Trophoblast cell (in vitro differentiated cells and primary cell): ENCODE measurements at regions not wholly inside any gene's neighbourhood (a gene's known extent, or its start where the extent isn't known, plus 50 kb on each side); places are given as distances from the start of the nearest gene placed in this dataset.

Experiments used
- DNase-seq, 2 donors: peaks; one replicate each; pipeline ENCODE4 v3.0.0-alpha.2; 2016
- H2AFZ ChIP-seq: 2 replicates; pipeline ENCODE4 v1.6.1; 2013; ENCODE audit warnings: low read length, moderate library complexity, mild to moderate bottlenecking; ENCODE audit not compliant: insufficient read depth, poor library complexity
- H2AK5ac ChIP-seq: 2 replicates; pipeline ENCODE4 v1.6.1; 2013; ENCODE audit warnings: mild to moderate bottlenecking, low read length
- H2BK120ac ChIP-seq: 2 replicates; pipeline ENCODE4 v1.6.1; 2013; ENCODE audit warnings: low read length, mild to moderate bottlenecking, moderate library complexity; ENCODE audit not compliant: insufficient read depth, poor library complexity
- H2BK12ac ChIP-seq: 2 replicates; pipeline ENCODE4 v1.6.1; 2013; ENCODE audit warnings: mild to moderate bottlenecking, low read length, moderate library complexity
- H2BK5ac ChIP-seq: 2 replicates; pipeline ENCODE4 v1.6.1; 2013; ENCODE audit warnings: low read length, low read depth, moderate library complexity, mild to moderate bottlenecking; ENCODE audit not compliant: poor library complexity
- H3K14ac ChIP-seq: 2 replicates; pipeline ENCODE4 v1.6.1; 2013; ENCODE audit warnings: mild to moderate bottlenecking, low read length
- H3K18ac ChIP-seq: 2 replicates; pipeline ENCODE4 v1.6.1; 2013; ENCODE audit warnings: mild to moderate bottlenecking, low read length
- H3K23ac ChIP-seq: 2 replicates; pipeline ENCODE4 v1.6.1; 2013; ENCODE audit warnings: low read length
- H3K27ac ChIP-seq: 2 replicates; pipeline ENCODE4 v1.5.1; 2013; ENCODE audit warnings: low read depth, mild to moderate bottlenecking, inconsistent platforms, low read length, moderate library complexity
- H3K27me3 ChIP-seq: 2 replicates; pipeline ENCODE4 v1.6.1; 2013; ENCODE audit warnings: inconsistent platforms, mild to moderate bottlenecking, low read length, moderate library complexity; ENCODE audit not compliant: insufficient read depth
- H3K36me3 ChIP-seq, 2 experiments: 1 replicate in 1 of 2; 2 replicates in 1 of 2; pipeline ENCODE4 v1.6.1; 2013; ENCODE audit warnings: low read length in 2 of 2, mild to moderate bottlenecking in 2 of 2, moderate library complexity in 1 of 2; ENCODE audit not compliant: insufficient read depth in 2 of 2, control insufficient read depth in 1 of 2
- H3K4ac ChIP-seq: 2 replicates; pipeline ENCODE4 v1.6.1; 2013; ENCODE audit warnings: low read depth, mild to moderate bottlenecking, low read length, moderate library complexity
- H3K4me1 ChIP-seq, 2 experiments: 1 replicate in 1 of 2; 2 replicates in 1 of 2; pipeline ENCODE4 v1.6.1; 2013; ENCODE audit warnings: low read length in 2 of 2, mild to moderate bottlenecking in 2 of 2, moderate library complexity in 1 of 2; ENCODE audit not compliant: insufficient read depth in 2 of 2, control insufficient read depth in 1 of 2
- H3K4me2 ChIP-seq: 2 replicates; pipeline ENCODE4 v1.6.1; 2013; ENCODE audit warnings: inconsistent platforms, mild to moderate bottlenecking, low read length, moderate library complexity
- H3K4me3 ChIP-seq: 2 replicates; pipeline ENCODE4 v1.5.1; 2013; ENCODE audit warnings: mild to moderate bottlenecking, low read depth, low read length, inconsistent platforms
- H3K79me1 ChIP-seq: one replicate; pipeline ENCODE4 v1.6.1; 2013; ENCODE audit warnings: low read length
- H3K79me2 ChIP-seq: 2 replicates; pipeline ENCODE4 v1.6.1; 2013; ENCODE audit warnings: low read length, mild to moderate bottlenecking; ENCODE audit not compliant: control insufficient read depth, insufficient read depth, poor library complexity
- H3K9ac ChIP-seq: 2 replicates; pipeline ENCODE4 v1.6.1; 2013; ENCODE audit warnings: mild to moderate bottlenecking, low read length
- H3K9me3 ChIP-seq: 2 replicates; pipeline ENCODE4 v1.6.1; 2013; ENCODE audit warnings: low read depth, mild to moderate bottlenecking, control low read depth, inconsistent platforms, low read length; ENCODE audit not compliant: insufficient read depth
- H4K12ac ChIP-seq: 2 replicates; pipeline ENCODE4 v1.6.1; 2013; ENCODE audit warnings: low read depth, mild to moderate bottlenecking, low read length, moderate library complexity
- H4K8ac ChIP-seq: 2 replicates; pipeline ENCODE4 v1.6.1; 2013; ENCODE audit warnings: low read depth, mild to moderate bottlenecking, low read length, moderate library complexity
- H4K91ac ChIP-seq: one replicate; pipeline ENCODE4 v1.6.1; 2013; ENCODE audit warnings: low read depth, mild to moderate bottlenecking, low read length, moderate library complexity
- WGBS: extraction: QIAGEN DNeasy Blood & Tissue Kit; methylation state at CpG from one replicate; pipeline ENCODE4 v1.1.7; 2013; ENCODE audit warnings: missing lambda C conversion rate; ENCODE audit not compliant: insufficient read length, insufficient coverage; ENCODE audit errors: extremely low coverage; 5-methylcytosine and 5-hydroxymethylcytosine counted together

DNA sequence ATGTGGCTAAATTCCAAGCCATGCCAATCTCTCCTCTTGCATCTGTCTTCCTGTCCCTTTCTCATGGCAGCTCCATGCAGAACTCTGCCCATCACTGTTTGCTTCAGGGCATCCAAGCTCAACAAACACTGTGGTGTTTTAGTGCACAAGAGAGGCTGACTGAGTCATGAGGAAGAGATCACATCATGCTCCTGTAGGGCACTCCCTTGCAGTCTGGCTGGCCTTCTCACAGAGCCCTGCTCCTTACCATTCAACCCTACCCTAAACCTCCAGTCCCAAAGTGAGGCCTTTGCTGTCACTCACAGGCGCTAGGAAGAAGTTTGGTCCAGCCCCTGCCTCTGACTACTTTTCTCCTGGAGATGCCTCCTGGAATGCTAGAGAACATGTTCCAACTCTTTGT, 194.0 kb downstream of the LRATD1 start:
- Histone ChIP-seq H4K8ac (no peak overlapping the region), H3K27me3 (no peaks in the 10 kb centered on the region), H3K14ac (no peak overlapping the region), H3K4ac (no peak overlapping the region), H2BK5ac (no peak overlapping the region), H3K18ac (no peak overlapping the region), H3K4me2 (no peak overlapping the region), H4K12ac (no peak overlapping the region), H3K27ac (no peak overlapping the region), H2AFZ (no peak overlapping the region), H2AK5ac (no peak overlapping the region), H2BK120ac (no peak overlapping the region), H4K91ac (no peak overlapping the region), H3K9me3 (no peaks in the 10 kb centered on the region), H3K36me3 (no peaks in the 10 kb centered on the region), H3K4me3 (no peak overlapping the region), H3K79me2 (peaks cover 2% of the 10 kb centered on the region), H2BK12ac (no peak overlapping the region), H3K79me1 (peaks cover 3% of the 10 kb centered on the region), H3K4me1 (peaks cover 3 to 8% of the 10 kb centered on the region in 2 experiments), H3K23ac (no peak overlapping the region), H3K9ac (no peak overlapping the region)
- peak; percentile 37 to 53 for DNase-seq
- WGBS = no CpG with 5 or more reads among the region's 1 CpG

GRCh38 chr2:14827226-14828023, 194.9 kb downstream of the LRATD1 start:
- Histone ChIP-seq H2BK5ac (no peak overlapping the region), H4K91ac (no peak overlapping the region), H2AFZ (no peak overlapping the region), H3K18ac (no peak overlapping the region), H3K27ac (no peak overlapping the region), H4K12ac (no peak overlapping the region), H3K4ac (no peak overlapping the region), H2BK120ac (no peak overlapping the region), H2BK12ac (no peak overlapping the region), H2AK5ac (no peak overlapping the region), H3K23ac (no peak overlapping the region), H4K8ac (no peak overlapping the region), H3K9ac (no peak overlapping the region), H3K4me3 (no peak overlapping the region), H3K14ac (no peak overlapping the region), H3K4me1 (peaks cover 3 to 8% of the 10 kb centered on the region in 2 experiments), H3K36me3 (no peaks in the 10 kb centered on the region), H3K4me2 (no peak overlapping the region), H3K79me1 (peaks cover 3% of the 10 kb centered on the region), H3K27me3 (no peaks in the 10 kb centered on the region), H3K9me3 (no peaks in the 10 kb centered on the region), H3K79me2 (peaks cover 2% of the 10 kb centered on the region)
- DNase-seq = peak; percentile 60 to 83
- no CpG with 5 or more reads among the region's 2 CpGs for WGBS

GRCh38 chr2:14828223-14828622, 195.7 kb downstream of the LRATD1 start:
- no peak overlapping the region for H3K18ac ChIP-seq
- H2AFZ ChIP-seq = no peak overlapping the region
- H3K27ac ChIP-seq = no peak overlapping the region
- H4K91ac ChIP-seq = peak overlapping the region; percentile 58
- H4K12ac ChIP-seq = no peak overlapping the region
- H4K8ac ChIP-seq = peak overlapping the region; percentile 61
- peak overlapping the region; percentile 73 for H2BK5ac ChIP-seq
- no peak overlapping the region for H2AK5ac ChIP-seq
- H2BK12ac ChIP-seq = peak overlapping the region; percentile 83
- H3K79me2 ChIP-seq = peaks cover 2% of the 10 kb centered on the region
- H2BK120ac ChIP-seq = no peak overlapping the region
- H3K9me3 ChIP-seq = no peaks in the 10 kb centered on the region
- H3K27me3 ChIP-seq = no peaks in the 10 kb centered on the region
- peaks cover 3% of the 10 kb centered on the region for H3K79me1 ChIP-seq
- H3K4me3 ChIP-seq = no peak overlapping the region
- peaks cover 3 to 8% of the 10 kb centered on the region in 2 experiments for H3K4me1 ChIP-seq
- no peak overlapping the region for H3K4ac ChIP-seq
- H3K4me2 ChIP-seq = no peak overlapping the region
- DNase-seq = no peak
- H3K9ac ChIP-seq = no peak overlapping the region
- H3K36me3 ChIP-seq = no peaks in the 10 kb centered on the region
- no peak overlapping the region for H3K23ac ChIP-seq
- no peak overlapping the region for H3K14ac ChIP-seq
- WGBS = 100% methylated on average over 1 of the region's 1 CpG

DNA sequence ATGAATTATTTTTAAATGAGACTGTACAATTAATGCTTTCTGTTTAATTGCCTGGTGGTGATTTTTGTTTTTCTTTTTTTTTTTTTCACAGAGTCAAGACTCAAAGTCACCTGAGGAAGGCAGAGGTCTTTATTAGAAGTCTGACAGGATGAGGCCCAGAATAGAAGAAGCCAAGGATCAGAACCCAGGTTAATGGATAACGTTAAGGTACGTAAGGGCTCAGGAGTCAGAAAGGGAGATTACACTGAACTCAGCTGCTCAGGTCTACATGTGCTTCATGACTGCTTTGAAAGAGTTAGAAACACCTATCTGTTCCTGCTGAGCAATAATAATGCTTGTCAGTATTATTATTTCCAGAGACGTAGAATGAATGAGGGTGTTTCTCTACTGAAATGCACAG, 196.5 kb downstream of the LRATD1 start:
- no peak overlapping the region for H2BK12ac ChIP-seq
- no peak overlapping the region for H3K4me3 ChIP-seq
- no peak overlapping the region for H4K12ac ChIP-seq
- no peak overlapping the region for H3K18ac ChIP-seq
- H3K36me3 ChIP-seq = no peaks in the 10 kb centered on the region
- H3K14ac ChIP-seq = no peak overlapping the region
- H2BK5ac ChIP-seq = no peak overlapping the region
- DNase-seq = no peak
- H3K27ac ChIP-seq = no peak overlapping the region
- no peaks in the 10 kb centered on the region for H3K9me3 ChIP-seq
- peaks cover 3 to 8% of the 10 kb centered on the region in 2 experiments for H3K4me1 ChIP-seq
- no peak overlapping the region for H4K91ac ChIP-seq
- H3K4ac ChIP-seq = no peak overlapping the region
- H3K9ac ChIP-seq = no peak overlapping the region
- no CpG with 5 or more reads among the region's 3 CpGs for WGBS
- no peak overlapping the region for H2AK5ac ChIP-seq
- H3K23ac ChIP-seq = no peak overlapping the region
- no peak overlapping the region for H2AFZ ChIP-seq
- no peak overlapping the region for H3K4me2 ChIP-seq
- no peaks in the 10 kb centered on the region for H3K27me3 ChIP-seq
- H3K79me2 ChIP-seq = peaks cover 2% of the 10 kb centered on the region
- H2BK120ac ChIP-seq = no peak overlapping the region
- H4K8ac ChIP-seq = no peak overlapping the region
- peaks cover 3% of the 10 kb centered on the region for H3K79me1 ChIP-seq
